ENCODE measurements at regions not wholly inside any gene's neighbourhood (a gene's known extent, or its start where the extent isn't known, plus 50 kb on each side); places are given as distances from the start of the nearest gene placed in this dataset.

DNA sequence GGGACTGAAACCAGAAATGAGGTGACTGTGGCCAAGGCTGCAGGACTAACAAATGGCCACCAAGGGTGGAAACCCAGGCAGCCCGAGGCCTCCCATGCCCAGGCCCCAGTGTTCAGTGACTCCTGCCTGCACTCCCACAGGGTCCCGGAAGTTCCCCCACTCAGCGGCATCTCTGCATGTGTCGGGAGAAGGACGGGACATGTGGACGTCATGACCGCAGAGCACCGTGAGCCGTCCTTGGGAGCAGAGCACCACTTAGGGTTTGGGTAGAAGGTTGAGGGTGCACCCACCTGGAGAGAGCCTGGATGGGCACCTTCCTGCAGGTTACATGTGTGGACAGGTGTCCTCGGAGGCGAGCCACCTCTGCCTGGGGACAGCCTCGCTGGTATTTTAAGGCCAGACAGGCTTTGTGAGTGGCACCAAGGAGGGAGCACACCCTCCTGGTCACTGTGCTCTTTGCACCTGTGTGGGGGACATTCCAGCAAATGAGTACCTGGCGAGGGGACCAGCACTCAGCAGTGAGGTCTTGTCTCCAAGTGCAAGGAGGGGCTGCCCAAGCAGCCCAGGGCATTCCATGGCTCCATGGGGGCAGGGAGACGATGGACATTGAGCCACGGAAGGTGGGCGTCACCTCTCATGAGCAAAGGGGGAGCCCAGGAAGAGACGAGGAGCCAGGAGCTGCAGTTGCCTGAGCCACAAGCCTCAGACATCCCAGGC lies 95.3 kb upstream of the TCERG1L start:
- POLR2A ChIA-PET: no interaction called here
- Mint-ChIP-seq H3K4me3 (no peak overlapping the region), H3K27ac (no peak overlapping the region), H3K4me1 (ENCODE audit: low read depth) (no peaks in the 10 kb centered on the region), H3K36me3 (ENCODE audit: low read depth) (no peaks in the 10 kb centered on the region), H3K9me3 (no peaks in the 10 kb centered on the region), H3K27me3 (peaks cover 6% of the 10 kb centered on the region)
- Histone ChIP-seq H3K27me3 (ENCODE audit: control insufficient read depth in 1 of 2, insufficient read depth in 2 of 2, low read length in 2 of 2) (no peaks in the 10 kb centered on the region), H3K9me3 (ENCODE audit: control insufficient read depth in 1 of 2, insufficient read depth in 1 of 2, low read length in 2 of 2) (peaks cover 0 to 38% of the 10 kb centered on the region in 2 experiments), H3K36me3 (ENCODE audit: insufficient read depth, low read length) (no peaks in the 10 kb centered on the region), H3K27ac (ENCODE audit: low read depth in 1 of 2, low read length in 2 of 2) (no peak overlapping the region), H3K4me1 (ENCODE audit: insufficient read depth, low read length) (no peaks in the 10 kb centered on the region), H3K4me3 (ENCODE audit: low read length) (no peak overlapping the region)
- intact Hi-C loops (cut with DNase I, micrococcal nuclease): no loop called here
- TF ChIP-seq, protein P1, sequence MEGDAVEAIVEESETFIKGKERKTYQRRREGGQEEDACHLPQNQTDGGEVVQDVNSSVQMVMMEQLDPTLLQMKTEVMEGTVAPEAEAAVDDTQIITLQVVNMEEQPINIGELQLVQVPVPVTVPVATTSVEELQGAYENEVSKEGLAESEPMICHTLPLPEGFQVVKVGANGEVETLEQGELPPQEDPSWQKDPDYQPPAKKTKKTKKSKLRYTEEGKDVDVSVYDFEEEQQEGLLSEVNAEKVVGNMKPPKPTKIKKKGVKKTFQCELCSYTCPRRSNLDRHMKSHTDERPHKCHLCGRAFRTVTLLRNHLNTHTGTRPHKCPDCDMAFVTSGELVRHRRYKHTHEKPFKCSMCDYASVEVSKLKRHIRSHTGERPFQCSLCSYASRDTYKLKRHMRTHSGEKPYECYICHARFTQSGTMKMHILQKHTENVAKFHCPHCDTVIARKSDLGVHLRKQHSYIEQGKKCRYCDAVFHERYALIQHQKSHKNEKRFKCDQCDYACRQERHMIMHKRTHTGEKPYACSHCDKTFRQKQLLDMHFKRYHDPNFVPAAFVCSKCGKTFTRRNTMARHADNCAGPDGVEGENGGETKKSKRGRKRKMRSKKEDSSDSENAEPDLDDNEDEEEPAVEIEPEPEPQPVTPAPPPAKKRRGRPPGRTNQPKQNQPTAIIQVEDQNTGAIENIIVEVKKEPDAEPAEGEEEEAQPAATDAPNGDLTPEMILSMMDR (IDR thresholded peaks at IDR 0.05): no peak
- DNase-seq (no peak), ATAC-seq (ENCODE audit: poor library complexity) (no peak)
- CTCF ChIA-PET: no interaction called here

DNA sequence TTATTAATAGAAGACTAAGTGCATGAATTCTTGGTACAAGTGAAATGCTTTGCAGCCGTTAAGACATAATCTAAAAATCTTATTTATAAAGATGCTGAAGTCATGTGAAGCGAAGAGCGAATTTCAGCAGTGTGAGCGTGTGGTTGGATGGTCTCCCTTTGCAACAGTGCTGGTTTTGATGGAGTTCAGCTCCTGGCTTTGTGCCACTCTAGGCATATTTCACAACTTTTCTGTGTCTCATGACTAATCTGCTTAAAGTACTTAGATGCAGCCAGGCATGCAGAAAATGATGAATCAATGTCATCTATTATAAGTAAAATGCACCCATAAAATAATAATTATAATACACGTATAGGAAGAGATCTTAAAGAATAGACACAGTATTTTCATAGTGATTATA lies 107.2 kb upstream of the TCERG1L start:
- no peak overlapping the region for H3K4me3 Mint-ChIP-seq
- Histone ChIP-seq H3K27me3 (ENCODE audit: control insufficient read depth in 1 of 2, insufficient read depth in 2 of 2, low read length in 2 of 2) (peaks cover 0 to 1% of the 10 kb centered on the region in 2 experiments), H3K4me1 (ENCODE audit: insufficient read depth, low read length) (no peaks in the 10 kb centered on the region), H3K27ac (ENCODE audit: low read depth in 1 of 2, low read length in 2 of 2) (no peak overlapping the region), H3K9me3 (ENCODE audit: control insufficient read depth in 1 of 2, insufficient read depth in 1 of 2, low read length in 2 of 2) (peaks cover 0 to 12% of the 10 kb centered on the region in 2 experiments), H3K36me3 (ENCODE audit: insufficient read depth, low read length) (no peaks in the 10 kb centered on the region), H3K4me3 (ENCODE audit: low read length) (no peak overlapping the region)
- intact Hi-C loops (cut with DNase I, micrococcal nuclease): no loop called here
- ChIA-PET POLR2A (no interaction called here), CTCF (no interaction called here)
- no peaks in the 10 kb centered on the region for H3K4me1 Mint-ChIP-seq (ENCODE audit: low read depth)
- ATAC-seq (ENCODE audit: poor library complexity) (no peak), DNase-seq (no peak)
- no peaks in the 10 kb centered on the region for H3K36me3 Mint-ChIP-seq (ENCODE audit: low read depth)
- TF ChIP-seq, protein P1 (IDR thresholded peaks at IDR 0.05): no peak
- no peaks in the 10 kb centered on the region for H3K27me3 Mint-ChIP-seq
- H3K9me3 Mint-ChIP-seq: peaks cover 2% of the 10 kb centered on the region
- no peak overlapping the region for H3K27ac Mint-ChIP-seq

DNA sequence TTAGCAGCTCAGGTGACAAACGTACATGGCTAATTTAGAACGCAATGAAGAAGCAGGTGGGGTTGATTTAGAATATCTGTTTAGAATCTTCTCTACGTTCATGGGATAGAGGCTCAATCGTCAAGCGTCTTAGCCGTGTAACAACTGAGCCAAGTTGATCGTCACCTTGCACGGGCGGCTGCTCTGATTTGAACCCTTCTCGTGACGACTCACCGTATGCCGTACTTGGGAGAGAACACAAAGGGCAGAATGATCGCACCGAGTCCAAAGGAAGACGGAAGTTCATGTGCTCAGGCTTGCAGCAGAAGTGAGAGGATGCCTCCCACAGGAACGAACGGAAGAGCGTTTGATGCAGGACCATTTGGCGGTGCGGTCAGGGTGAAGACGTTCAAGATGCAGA lies 108.3 kb upstream of the TCERG1L start:
- H3K4me3 ChIP-seq (ENCODE audit: low read length): no peak overlapping the region
- peaks cover 2% of the 10 kb centered on the region for H3K9me3 Mint-ChIP-seq
- H3K27ac Mint-ChIP-seq: no peak overlapping the region
- H3K4me1 Mint-ChIP-seq (ENCODE audit: low read depth): no peaks in the 10 kb centered on the region
- no peak overlapping the region for H3K27ac ChIP-seq (ENCODE audit: low read depth in 1 of 2, low read length in 2 of 2)
- H3K36me3 Mint-ChIP-seq (ENCODE audit: low read depth): no peaks in the 10 kb centered on the region
- H3K27me3 ChIP-seq (ENCODE audit: control insufficient read depth in 1 of 2, insufficient read depth in 2 of 2, low read length in 2 of 2): peaks cover 0 to 2% of the 10 kb centered on the region in 2 experiments
- TF ChIP-seq, protein P1 (IDR thresholded peaks at IDR 0.05): no peak
- DNase-seq: no peak
- H3K4me1 ChIP-seq (ENCODE audit: insufficient read depth, low read length): no peaks in the 10 kb centered on the region
- H3K4me3 Mint-ChIP-seq: no peak overlapping the region
- ChIA-PET CTCF (no interaction called here), POLR2A (no interaction called here)
- intact Hi-C loops (cut with DNase I, micrococcal nuclease): no loop called here
- H3K36me3 ChIP-seq (ENCODE audit: insufficient read depth, low read length): no peaks in the 10 kb centered on the region
- H3K9me3 ChIP-seq (ENCODE audit: control insufficient read depth in 1 of 2, insufficient read depth in 1 of 2, low read length in 2 of 2): peaks cover 0 to 12% of the 10 kb centered on the region in 2 experiments
- H3K27me3 Mint-ChIP-seq: no peaks in the 10 kb centered on the region
- no peak for ATAC-seq (ENCODE audit: poor library complexity)
